Mammary epithelial cell (primary cell): ENCODE measurements at regions not wholly inside any gene's neighbourhood (a gene's known extent, or its start where the extent isn't known, plus 50 kb on each side); places are given as distances from the start of the nearest gene placed in this dataset.

ENCODE experiments used
- CTCF ChIP-seq, 2 donors: IDR thresholded peaks in 1 of 2; conservative IDR thresholded peaks in 1 of 2; 2 replicates each; pipeline ENCODE4 v1.5.1; 2011 to 2012; ENCODE audit warnings: inconsistent platforms in 2 of 2, low read length in 2 of 2, mild to moderate bottlenecking in 2 of 2, control low read depth in 1 of 2, low read depth in 1 of 2; ENCODE audit not compliant: insufficient read depth in 1 of 2; ENCODE audit errors: extremely low read depth in 1 of 2
- EZH2 ChIP-seq: IDR thresholded peaks from 2 replicates; pipeline ENCODE4 v1.6.1; 2012; ENCODE audit warnings: low read length, inconsistent platforms, borderline replicate concordance

- TF ChIP-seq EZH2 (no peak), CTCF (conservative IDR thresholded peaks at IDR 0.05 in 1 of 2, IDR thresholded peaks at IDR 0.05 in 1 of 2; ENCODE audit: extremely low read depth in 1 of 2, insufficient read depth in 1 of 2, low read depth in 1 of 2, low read length in 2 of 2) (no peak)
Measured at GRCh38 chr12:75666939-75667334, 155.5 kb upstream of the KRR1 start.
